HG03060 (cell line): ENCODE measurements at regions not wholly inside any gene's neighbourhood (a gene's known extent, or its start where the extent isn't known, plus 50 kb on each side); places are given as distances from the start of the nearest gene placed in this dataset.

ENCODE experiments used
- ATAC-seq: cut with Tn5 transposase; IDR thresholded peaks from one replicate; pipeline ENCODE4 v1.9.1; 2021; ENCODE audit warnings: low read depth, moderate number of reproducible peaks; ENCODE audit not compliant: unreplicated experiment

DNA sequence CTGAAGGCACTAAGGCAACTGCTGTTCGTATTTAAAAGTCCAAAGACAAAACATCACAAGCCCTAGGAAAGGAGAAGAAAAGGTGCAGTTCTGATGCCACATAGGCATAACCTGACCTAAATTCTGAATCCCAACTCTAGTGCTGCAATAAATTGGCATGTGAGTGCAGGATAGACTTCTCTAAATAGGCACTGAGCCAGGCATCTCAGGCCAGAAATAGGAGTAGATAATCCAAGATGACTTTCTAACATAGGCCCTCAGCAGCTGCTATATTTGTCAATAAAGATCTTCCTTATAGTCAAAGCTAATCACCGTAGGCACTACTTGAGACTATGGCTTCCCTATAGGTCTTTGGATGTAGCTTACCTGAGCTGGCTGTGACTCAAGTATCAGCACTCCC is 1163.8 kb downstream of the SORCS1 start:
- no peak for ATAC-seq

DNA sequence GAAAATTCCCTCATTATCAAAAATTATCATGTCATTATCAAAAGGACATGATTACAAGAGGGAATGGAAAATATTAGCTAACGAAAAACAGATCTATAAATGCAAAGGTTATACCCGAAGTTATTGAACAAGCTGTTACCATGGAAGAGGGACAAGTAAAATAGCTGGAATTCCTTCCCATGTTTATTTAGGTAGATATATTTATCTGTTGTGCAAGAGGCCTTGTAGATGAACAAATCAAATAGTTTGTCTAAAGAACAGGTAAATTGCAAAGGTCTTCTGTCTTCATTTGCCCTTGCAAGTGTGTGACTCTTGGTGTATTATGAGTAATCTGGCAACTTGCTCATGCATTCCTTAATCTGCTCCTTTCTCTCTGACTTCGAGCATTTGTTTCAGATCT is 1170.9 kb downstream of the SORCS1 start:
- no peak for ATAC-seq

DNA sequence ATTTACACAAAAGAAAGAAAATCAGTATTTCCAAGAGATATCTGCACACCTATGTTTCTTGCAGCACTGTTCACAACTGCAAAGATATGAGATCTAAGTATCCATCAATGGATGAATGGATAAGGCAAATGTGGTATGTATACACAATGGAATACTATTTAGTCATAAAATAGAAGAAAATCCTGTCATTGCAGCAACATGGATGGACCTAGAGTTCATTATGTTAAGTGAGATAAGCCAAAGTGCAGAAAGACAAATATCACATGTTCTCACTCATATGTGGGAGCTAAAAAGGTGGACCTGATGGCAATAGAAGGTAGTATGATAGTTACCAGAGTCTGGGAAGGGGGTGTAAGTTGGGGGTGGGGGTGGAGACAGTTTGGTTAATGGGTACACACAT is 1171.6 kb downstream of the SORCS1 start:
- ATAC-seq = no peak

DNA sequence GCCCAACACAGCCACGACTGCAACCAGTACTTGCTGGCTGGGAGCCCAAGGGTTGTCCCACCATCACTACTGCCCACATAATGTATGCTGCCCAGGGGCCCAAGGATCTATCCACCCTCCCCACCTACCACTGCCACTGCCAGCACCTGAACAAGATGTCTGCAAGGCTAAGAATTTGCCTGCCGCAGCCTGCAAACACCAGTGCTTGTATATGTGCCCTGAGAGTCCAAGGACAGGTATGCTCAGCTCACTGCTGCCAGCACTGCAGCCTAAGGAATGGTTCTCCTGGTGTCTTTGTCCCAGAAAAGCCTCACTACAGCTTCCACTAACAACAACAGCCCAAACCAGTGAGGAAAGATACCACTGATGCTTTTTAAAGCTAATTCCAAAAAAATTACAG is 1174.0 kb downstream of the SORCS1 start:
- no peak for ATAC-seq

DNA sequence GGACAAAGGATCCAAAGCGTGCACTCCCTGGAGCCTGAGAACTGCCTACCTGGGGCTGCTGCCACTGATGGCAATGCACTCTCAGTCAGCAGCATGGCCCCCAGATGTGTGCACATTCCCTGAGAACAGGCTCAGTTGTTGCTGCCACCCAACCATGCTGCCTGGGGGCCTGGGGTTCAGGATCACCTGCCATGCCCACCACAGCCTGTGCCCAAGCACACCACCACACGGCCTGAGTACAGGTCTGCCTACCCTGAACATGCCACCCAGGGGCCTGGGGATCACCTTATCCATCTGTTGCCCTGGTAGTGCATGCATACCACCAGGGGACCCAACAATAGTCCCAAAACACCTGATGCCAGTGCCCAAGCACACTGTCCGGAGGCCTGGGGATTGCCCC is 1174.5 kb downstream of the SORCS1 start:
- ATAC-seq = no peak

DNA sequence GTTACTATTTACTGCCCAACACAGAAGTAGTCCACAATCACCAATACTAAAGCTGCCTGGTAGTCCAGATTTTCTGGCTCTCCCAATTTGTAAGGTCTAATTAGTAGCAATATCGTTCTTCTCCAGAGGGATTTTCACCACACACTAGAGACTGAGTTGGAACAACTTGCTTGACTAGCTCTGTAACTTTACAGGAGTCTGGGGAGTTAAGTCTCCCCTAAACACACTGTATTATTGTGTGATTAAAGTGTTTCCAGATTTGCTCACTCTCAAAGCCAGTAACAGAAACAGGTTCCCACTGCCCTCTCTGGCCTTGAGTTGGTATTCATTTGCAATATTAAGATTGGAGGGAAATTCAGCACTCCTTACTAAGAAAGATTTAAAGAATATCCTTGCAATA is 1175.7 kb downstream of the SORCS1 start:
- no peak for ATAC-seq

DNA sequence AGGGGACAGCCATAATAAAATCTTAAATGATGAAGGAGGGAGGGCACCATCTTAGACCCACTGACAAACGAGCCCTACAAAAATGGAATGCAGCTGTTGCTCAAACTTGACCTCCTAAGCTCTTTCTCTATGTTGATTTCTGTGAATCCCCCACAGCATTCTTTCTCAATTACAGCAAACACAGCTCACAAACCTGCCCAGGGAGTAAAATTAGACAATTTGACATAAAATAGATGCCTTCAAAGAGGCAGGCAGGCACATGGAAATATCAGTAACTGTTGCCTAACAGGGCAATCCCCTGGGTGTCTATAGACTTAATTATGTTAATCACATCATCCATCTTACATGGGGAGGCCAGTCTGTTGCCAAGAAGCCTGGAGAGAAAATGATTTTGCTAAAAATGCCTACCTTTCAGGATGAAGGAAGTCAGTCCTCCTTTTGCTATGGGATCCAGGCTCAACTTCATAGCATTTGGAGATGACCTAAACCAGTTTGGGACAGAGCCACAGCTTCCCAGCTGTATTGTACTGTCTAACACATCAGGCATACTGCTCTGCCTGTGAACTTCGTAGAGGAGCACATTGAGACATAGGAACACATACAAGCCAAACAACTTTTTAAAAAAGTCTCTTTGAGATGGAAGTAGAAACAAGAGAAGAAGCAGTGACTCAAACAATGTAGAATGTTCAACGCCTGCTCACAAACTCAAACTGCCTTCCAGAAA is 1177.4 kb downstream of the SORCS1 start:
- no peak for ATAC-seq

DNA sequence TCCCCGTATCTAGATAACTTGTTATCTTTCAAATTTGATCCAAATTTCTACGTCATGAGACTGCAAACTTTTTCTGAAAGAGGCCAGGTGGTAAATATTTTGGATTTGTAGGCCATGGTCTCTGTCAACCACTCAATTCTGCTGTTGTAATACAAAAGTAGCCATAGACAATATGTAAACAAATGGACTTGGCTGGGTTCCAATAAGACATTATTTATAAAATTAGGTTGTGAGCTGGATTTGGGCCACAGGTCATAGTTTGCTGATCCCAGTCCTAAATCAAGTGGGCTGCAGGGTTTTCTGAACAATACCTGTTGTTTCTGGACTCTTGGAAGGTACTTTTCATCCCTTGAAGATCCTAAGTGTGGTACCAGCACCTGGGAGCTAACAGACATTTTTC is 1178.0 kb downstream of the SORCS1 start:
- ATAC-seq = no peak

DNA sequence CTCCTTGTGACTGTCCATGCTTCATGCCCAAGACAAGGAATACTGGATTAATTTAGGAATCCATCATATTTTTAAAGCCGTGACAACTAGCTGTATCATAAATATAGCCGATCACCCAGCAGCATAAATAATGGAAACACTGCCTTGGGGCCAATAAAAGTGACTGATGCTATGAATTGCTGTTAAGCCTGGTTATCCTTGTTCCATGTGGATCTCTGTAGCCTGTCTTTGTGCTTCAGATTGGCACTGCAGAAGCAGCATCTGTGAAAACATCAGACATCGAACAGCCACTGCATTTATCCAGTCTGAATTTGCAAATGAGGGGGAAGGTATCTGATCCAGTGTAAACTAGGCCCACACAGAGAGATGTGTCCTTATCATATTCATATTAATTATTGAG is 1181.8 kb downstream of the SORCS1 start:
- no peak for ATAC-seq

DNA sequence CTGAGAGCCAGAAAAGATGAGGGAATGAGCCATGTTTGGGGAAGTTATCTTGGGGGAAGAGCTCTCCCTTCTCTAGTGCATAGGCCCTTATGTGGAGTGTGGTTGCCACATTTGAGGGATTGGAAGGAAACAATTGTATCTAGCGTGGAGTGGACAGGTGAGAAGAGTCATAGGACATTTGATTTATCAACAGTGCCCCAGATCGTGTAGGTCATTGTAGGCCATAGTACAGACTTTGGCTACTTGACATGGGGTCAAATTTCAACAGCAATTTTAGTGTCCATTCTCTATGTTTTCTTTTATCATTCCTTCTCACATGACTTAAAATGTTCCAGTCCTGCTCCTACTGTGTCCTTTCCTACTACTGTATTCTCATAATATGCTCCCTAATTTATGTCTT is 1182.8 kb downstream of the SORCS1 start:
- ATAC-seq = no peak

DNA sequence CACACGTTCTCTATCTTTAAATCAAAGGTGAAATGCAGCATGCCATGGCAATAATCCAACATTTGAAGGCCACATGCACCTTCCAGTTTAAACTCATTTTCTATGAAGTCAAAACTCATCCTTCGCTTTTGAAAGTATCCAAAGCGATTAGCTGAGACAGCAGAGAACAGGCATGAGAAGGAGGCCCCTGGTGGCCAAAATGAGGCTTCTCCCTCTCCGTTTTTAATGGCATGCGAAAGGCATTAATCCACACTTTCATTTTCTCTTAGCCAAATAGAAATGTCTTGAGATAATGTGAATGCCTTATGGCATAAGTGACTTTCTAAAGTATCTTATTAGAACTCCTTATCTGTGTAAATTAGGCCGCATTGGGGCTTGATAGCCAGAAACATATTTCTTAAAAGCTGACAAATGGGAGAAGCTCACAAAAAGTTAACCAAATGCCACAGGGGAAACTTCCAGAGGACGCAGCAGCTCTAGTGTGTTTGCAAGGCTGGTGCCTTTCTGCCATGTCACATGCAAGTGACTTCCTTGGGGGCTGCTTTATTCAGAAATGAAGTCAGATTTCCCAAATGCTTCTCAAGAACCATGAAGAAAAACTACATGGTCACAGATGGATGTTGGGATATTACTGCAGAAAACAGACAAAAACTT is 1189.6 kb downstream of the SORCS1 start:
- peak; percentile 78 for ATAC-seq

DNA sequence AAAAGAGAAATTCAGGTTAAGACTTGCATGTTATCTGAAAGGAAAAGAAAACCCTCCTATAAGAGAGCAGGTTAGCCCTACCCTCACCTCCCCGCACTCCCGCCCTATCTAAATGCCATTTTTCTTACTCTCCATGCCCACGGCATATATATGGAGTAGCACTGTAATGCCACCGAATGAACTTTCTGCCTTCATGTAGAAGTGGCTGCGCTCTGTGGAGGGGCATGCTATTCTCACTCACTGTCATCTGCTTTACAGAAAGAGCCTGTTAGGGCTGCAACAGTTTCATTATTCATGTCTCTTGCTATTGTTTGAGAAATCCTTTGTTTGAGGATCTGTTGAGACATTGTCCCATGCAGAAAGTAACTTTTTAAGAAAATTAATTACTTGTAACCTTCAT is 1190.6 kb downstream of the SORCS1 start:
- ATAC-seq = no peak

DNA sequence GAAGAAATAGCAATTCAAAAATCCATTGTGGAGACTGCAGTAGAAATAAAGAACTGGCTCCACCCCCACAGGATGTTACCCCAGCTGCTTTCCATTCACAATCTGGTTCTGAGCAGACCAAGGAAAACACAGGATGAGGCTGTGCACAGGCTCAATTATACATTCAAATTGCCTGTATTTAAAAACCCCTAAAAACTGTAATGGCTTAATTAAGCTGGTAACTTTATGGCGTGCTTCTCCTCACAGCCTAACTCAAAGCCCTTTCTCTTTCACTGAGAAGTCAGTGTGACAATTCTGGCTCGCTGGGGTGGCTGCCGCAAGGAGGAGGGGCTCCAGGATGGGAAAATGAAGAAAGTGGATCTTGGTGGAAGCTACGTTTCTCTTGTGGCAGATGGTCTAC is 1191.1 kb downstream of the SORCS1 start:
- ATAC-seq = no peak

DNA sequence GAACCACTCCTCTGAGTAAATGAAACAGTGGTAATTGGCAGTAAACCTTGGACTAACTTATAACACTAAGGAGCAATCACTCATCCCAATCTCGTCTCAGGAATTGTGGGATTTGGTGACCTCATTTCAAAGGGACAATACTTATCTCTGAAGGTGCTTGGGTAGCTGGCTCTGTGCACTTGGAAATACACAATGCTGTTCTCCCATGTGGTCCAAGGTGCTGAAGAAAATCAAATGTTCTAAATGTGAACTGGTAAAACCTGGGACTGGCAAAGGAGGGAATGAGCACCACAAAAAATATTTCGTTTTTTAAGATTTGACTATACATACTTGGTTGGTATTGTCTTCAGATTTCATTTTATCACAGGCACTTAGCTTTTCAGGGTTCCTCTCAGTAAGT is 1193.0 kb downstream of the SORCS1 start:
- no peak for ATAC-seq

DNA sequence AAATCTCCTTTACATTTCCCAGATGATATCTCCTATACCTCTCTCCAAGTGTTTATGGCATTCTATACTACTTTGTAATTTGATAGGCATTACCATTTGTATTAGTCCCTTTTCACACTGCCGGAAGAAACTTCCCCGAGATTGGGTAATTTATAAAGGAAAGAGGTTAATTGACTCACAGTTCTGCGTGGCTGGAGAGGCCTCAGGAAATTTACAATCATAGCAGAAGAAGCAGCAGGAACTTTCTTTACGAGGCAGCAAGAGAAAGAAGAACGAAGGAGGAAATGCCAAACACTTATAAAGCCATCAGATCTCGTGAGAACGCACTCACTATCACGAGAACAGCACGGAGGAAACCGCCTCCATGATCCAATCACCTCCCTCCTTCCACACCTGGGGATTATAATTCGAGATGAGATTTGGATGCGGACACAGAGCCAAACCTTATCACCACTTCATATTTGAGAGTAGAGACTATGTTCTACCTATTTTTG is 1194.6 kb downstream of the SORCS1 start:
- ATAC-seq = no peak

DNA sequence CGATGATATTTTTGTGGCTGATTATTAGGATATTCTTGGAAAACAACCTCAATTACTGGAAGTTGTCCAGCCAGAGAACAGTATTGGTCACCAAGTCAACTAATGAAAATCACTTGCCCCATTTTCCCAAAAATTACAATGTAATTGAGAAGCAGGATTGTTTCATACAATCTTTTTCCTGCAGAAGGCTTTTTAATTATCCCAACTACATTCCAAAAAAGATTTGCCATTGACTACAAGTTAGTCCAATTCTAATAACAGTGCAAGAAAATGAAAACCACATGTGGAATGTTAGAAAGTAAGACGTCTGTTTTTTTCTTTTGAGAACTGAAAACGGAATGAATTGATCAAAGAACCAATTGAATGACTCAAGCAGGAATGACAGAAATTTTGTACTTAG is 1195.8 kb downstream of the SORCS1 start:
- no peak for ATAC-seq

DNA sequence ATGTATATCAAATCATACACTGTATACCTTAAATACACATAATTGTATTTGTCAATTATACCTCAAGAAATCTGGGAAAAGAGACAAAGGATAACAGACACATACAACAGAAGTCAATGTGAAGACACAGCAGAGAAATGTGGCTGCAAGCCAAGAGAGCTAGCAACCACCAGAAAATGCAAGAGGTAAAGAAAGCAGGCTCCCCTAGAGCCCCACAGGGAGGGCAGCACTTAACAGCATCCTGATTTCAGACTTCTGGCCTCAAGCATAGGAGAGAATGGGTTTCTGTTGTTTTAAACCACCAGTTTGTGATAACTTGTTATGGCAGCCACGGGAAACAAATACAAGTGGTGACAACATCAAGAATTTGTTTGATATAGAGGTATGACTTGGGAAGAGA is 1197.2 kb downstream of the SORCS1 start:
- ATAC-seq = no peak

DNA sequence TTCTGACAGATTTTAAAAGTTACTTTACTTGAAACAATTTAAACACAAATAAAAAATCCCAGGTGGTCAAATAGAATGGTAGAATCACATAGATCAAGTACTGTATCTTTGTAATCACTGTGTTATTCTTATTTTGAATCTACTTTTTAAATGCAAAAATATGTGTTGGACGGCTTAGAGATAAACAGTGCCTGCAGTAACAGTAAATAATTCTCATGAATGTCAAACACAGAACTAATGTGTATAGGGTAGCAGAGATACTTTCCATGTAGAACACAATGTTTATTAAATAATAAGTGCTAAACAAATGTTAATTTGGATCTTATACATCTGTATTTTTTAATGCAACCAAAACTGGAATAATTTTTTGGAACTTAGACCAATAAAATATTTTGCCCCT is 1199.4 kb downstream of the SORCS1 start:
- no peak for ATAC-seq

DNA sequence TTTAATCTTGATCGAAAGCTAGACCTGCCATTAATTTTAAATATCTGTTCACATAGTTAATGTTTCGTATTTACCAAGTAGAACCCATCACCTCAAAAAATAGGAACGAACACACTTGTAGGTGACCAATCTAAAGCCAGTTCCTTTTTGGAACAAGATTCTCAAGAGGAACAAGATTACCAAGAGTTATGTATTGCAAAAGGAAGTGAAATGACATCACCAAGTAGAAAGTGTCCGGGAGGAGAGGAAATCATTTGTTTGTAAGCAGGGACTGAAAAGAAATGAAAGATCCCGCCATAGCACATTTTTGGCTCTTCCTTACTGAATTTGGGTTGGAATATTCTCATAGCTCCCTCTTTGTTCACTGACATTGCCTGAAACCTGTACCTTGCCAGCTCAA is 1200.5 kb downstream of the SORCS1 start:
- ATAC-seq = no peak

DNA sequence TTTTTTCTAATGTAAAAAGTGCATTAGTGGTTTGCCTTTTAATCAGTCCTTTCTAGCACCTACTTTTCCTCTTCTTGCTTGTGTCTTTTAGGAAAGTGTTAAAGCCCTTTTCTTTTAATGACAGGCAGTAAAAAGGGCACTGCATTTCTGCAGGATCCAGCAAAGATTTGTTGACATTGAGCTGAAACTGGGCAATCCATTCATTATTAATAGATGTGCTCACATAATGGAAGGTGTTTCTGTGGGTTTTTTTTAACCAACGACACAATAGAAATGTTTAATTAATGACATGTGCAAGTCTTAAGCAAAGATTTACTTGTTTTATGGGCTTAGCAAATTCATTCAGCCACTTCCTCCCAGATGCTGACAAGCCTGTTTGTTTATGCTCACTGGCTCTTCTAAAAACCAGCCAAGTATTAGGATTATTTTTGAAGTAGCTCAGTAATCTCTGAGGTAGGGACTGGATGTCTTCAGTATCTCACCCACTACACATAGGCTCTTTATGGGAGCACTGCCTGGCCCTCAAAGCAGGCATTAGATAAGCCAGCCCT is 1201.1 kb downstream of the SORCS1 start:
- ATAC-seq = no peak

DNA sequence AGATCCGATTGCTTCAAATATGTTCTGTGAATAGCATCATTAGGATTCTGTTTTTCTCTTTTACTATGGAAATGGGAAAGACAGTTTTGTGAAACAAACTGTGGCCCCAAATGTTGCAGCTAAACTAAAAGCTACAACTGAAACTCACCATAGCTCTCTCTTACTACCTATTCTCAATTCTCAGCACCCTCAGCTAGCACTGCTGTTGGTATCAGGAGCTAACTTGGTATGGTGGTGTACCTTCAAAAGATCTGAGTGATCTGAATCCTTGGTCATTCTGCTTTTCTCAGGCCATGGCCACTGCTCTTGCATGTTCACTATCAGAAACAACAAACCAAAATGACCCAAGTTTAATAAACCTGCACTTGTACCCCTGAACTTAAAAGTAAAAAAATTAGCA is 1208.0 kb downstream of the SORCS1 start:
- peak; percentile 30 for ATAC-seq

DNA sequence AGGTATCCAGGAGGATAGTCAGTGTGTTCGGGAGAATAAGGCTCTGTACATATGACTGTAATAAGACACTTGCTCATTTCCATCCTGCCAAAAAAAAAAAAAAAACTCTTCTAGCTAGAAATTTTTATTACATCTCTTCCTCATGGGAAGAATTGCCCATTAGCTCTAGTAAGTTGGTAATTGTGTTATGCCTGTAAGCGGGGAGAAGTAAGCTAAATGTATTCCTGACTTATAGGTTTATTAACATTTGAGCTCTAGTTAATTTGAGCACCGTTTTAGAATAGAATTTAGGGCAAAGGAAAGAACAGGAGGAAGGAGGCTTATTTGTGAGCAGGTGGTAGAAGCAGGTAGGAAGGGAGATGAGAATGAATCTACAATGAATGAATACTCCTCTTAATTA is 1210.6 kb downstream of the SORCS1 start:
- no peak for ATAC-seq
